ENCODE measurements at regions not wholly inside any gene's neighbourhood (a gene's known extent, or its start where the extent isn't known, plus 50 kb on each side); places are given as distances from the start of the nearest gene placed in this dataset.
A peak's percentile ranks its signal among the peaks of the same experiment; 100 is the strongest.
"Not testable (repeated sequence)": the region's sequence is repeated elsewhere in the genome, so short reads cannot be mapped to it uniquely, and the experiment has no call there.

DNA sequence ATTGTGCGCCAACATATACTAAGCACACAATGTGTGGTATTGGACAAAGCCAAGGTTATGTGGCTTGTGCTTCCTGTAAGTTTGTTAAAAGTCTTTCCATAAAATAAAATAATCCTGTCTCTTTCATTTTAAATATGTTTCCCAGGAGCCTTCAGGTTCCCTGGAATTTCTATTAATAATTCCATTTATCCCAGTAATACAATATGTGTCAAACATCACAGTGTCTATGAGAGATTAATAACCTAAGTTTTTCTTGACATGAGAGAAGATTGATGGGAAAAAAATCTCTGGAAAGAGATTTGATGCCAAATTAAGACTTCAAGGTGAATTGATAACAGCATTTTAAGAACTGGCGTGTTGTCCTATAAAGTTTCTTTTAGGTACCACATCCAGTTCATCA is 507.0 kb downstream of the TTLL7 start:
- DNase-seq (ENCODE audit: low read depth), result no peak
- no peak overlapping the region for H3K4me3 ChIP-seq (ENCODE audit: low read length)
- TF ChIP-seq, protein P1, sequence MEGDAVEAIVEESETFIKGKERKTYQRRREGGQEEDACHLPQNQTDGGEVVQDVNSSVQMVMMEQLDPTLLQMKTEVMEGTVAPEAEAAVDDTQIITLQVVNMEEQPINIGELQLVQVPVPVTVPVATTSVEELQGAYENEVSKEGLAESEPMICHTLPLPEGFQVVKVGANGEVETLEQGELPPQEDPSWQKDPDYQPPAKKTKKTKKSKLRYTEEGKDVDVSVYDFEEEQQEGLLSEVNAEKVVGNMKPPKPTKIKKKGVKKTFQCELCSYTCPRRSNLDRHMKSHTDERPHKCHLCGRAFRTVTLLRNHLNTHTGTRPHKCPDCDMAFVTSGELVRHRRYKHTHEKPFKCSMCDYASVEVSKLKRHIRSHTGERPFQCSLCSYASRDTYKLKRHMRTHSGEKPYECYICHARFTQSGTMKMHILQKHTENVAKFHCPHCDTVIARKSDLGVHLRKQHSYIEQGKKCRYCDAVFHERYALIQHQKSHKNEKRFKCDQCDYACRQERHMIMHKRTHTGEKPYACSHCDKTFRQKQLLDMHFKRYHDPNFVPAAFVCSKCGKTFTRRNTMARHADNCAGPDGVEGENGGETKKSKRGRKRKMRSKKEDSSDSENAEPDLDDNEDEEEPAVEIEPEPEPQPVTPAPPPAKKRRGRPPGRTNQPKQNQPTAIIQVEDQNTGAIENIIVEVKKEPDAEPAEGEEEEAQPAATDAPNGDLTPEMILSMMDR (IDR thresholded peaks at IDR 0.05; ENCODE audit: insufficient read depth, low read depth, low read length, missing control alignments), result no peak

DNA sequence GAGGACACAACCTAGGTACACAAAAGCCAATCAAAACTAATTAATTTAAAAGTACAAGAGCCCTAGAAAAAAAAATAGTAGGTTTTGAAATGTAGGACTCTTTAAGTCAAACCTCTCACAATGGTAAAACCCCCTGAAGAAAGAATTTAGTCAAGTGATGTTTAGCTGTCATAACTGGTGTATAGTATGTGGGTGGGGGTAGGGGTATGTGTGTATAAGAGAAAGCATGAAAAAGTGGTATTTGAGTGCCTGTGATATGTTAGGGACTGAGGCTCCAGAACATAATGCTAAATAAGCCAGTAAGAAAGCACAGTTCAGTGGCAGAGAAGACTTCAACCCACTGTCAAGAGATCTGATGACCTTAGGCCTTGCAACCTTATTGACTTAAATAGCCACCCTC is 507.9 kb downstream of the TTLL7 start:
- TF ChIP-seq, protein P1 (IDR thresholded peaks at IDR 0.05; ENCODE audit: insufficient read depth, low read depth, low read length, missing control alignments), result no peak
- no peak overlapping the region for H3K4me3 ChIP-seq (ENCODE audit: low read length)
- no peak for DNase-seq (ENCODE audit: low read depth)

DNA sequence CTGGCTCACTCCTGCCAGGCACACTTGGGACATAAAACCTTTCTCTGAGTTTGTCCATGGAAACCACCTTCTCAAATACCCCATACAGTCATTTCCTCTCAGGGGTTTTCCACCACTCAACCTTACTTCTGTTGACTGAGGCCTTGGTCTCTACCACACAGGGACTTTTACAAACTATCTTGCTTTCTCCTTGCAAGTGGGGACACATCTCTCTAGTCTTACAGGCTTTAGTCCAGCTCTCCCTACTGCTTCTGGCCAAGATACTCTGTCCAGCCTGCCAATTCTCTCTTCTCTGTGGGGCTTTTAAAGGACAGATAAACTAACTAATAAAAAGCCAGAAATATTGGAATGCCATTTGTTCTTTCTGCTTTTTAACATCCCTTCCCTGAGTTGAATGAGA is 510.8 kb downstream of the TTLL7 start:
- H3K4me3 ChIP-seq (ENCODE audit: low read length), result not testable (repeated sequence)
- DNase-seq (ENCODE audit: low read depth), result peak; percentile 8

DNA sequence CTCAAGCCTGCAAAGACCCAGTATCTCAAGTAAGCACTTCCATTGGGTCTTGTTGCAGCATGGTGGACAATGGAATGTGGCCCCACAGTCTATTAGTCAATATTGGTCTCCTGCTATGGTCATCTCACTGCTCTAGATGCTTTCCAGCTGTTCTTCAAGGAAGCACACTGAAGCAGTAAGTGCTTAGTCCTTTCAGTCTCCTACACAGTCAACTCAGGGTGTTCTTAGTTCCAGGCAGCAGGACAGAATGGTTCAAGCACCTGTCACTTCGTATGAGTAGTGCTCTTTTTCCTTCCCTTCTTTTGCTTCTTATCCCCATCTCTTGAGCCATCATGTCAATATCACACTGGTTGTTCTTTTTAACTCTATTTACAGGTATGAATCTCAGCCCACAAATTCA is 511.5 kb downstream of the TTLL7 start:
- not testable (repeated sequence) for DNase-seq (ENCODE audit: low read depth); H3K4me3 ChIP-seq (ENCODE audit: low read length)

DNA sequence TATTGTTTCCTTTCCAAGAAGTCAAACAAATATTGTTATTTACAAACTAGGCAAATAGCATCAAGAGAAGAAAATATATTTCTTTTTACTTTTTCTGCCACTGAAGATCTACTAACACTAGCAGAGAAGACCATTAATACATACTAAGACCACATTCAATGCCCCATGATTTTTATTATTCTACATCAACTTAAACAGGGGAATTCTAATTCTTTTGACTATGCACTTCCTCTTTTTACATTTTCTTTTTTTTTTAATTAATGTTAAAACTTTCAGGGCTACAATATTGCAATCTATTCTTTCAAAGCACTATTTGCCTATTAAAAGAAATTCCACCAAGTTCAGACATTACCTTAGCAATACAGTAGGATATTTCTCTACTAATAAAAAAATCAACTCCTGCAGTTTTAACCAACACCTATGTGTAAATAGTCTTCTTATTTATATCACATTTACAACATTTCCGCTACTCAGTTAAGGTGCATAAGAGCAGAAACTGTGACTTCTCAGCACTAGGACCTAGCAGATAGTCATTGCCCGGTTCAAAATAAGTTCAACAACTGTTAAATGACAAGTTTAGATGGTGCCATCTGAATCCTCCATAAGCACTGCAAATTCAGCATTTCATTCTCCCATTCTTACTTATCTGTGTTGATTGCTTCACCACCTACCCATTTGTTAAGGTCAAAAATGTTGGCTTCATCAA is 513.5 kb downstream of the TTLL7 start:
- not testable (repeated sequence) for H3K4me3 ChIP-seq (ENCODE audit: low read length); DNase-seq (ENCODE audit: low read depth)

DNA sequence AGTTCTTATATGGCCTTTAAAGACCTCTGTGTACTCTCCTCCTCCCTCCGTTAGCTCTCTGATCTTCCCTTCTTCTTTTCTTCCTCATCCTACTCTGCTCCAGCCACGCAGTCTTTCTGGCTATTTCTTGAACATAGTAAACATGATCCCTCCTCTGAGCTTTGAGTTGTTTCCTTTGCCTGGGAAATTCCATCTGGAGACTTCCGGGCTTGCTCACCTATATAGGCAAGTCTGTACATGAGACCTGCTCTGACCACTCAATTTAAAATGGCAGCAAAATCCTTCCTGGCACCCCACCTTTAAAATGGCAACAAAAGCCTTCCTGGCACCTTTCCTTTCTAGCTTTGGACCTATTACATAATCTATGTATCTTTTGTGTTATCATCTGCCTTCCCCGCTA is 517.6 kb downstream of the TTLL7 start:
- DNase-seq (ENCODE audit: low read depth), result not testable (repeated sequence)

DNA sequence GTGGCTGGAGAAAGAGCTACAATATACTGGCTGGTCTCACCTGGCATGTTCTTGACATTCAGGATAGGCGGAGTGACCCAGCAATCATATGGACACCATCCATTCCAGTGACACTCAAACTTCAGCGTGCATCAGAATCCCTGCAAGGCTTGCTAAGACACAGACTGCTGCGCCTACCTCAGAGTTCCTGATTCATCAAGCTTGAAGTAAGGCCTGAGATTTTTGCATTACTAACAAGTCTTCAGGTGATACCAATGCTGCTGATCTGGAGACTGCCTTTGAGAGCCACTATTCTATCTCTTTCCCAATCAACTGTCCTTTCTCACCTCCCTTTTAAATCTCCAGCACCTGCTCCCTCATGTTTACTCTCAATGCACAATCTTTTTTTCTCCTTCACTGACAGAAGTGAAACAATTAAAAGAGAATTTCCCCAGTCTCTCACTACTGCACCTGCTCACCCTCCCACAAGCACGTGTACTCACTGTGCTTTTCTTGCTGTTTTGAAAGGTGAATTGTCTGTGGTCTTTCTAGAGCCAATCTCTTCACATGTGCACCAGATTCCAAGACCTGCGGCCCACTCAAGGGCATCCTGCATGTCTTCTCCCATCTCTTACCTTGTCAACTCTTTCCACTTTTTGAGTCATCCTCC is 519.2 kb downstream of the TTLL7 start:
- H3K4me3 ChIP-seq (ENCODE audit: low read length); DNase-seq (ENCODE audit: low read depth): not testable (repeated sequence)

More for the DNA sequence above, 517.6 kb downstream of the TTLL7 start:
- not testable (repeated sequence) for H3K4me3 ChIP-seq (ENCODE audit: low read length)

DNA sequence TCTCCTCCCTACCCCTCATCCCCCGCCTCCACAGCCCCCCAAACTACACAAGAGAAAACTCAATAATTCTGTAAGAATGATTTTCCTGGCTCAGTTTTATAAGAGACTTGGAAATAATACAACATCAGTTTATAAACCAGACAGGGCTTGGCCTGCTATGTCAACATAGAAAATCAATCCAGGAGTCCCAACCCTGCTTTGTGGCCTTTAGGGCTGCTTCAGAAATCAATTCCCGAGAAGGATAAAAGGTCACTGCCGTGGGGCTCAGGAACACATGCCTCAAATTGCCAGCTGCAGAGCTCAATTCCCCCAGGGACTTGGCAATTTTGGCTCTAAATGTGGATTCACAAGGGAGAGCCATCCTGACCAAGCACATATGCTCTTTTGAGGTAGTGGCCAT is 520.8 kb downstream of the TTLL7 start:
- H3K4me3 ChIP-seq (ENCODE audit: low read length); DNase-seq (ENCODE audit: low read depth): not testable (repeated sequence)

DNA sequence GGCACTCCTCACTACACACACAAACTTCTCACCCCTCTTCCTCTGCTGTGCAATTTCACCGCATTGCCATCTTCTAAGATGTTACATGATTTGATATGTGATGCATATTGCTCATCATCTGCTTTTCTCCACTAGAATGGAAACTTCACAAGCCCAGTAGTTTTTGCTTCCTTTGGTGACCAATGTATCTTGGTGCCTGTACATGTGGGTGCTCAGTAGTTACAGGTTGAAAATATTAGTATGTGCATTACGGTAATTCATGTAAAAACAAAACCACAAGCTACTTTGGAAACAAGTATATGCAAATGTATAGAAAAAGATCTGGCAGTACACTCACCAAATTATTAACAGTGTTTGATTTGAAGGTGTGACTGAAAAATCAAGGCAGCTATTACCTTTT is 522.4 kb downstream of the TTLL7 start:
- DNase-seq (ENCODE audit: low read depth), result not testable (repeated sequence)

DNA sequence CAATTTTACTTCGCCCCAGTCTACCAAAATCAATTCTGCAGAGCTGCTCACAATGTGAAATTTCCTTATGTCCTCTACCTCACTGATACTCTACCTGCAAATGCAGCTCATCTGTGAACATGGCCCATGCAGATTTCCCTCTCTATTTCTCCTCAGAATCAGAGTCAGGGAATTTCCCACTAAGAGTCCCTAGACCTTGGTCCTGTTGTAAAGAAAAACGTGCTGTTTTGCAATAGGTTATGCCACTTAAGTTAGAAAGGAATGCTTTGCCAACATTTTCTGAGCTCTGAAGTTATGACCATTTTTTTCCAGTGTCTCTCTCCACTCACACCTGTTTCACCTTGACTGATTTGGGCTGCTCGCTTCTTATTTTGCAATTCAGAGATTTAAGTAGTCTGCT is 524.0 kb downstream of the TTLL7 start:
- H3K4me3 ChIP-seq (ENCODE audit: low read length), result not testable (repeated sequence)
- DNase-seq (ENCODE audit: low read depth), result peak; percentile 4

More for the DNA sequence above, 522.4 kb downstream of the TTLL7 start:
- not testable (repeated sequence) for H3K4me3 ChIP-seq (ENCODE audit: low read length)

DNA sequence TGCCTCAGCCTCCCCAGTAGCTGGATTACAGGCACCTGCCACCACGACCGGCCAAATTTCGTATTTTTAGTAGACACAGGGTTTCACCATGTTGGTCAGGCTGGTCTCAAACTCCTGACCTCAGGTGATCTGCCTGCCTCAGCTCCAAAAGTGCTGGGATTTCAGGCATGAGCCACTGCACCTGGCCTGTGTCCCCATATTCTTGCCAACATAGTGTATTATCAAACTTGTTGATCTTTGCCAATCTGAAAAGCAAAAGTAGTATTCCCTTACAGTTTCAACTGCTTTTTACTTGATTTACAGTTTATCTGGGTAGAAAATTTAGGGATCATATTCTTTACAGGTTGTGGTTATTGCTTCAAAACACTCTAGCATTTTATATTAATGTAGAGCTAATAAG is 524.9 kb downstream of the TTLL7 start:
- not testable (repeated sequence) for H3K4me3 ChIP-seq (ENCODE audit: low read length); DNase-seq (ENCODE audit: low read depth)

DNA sequence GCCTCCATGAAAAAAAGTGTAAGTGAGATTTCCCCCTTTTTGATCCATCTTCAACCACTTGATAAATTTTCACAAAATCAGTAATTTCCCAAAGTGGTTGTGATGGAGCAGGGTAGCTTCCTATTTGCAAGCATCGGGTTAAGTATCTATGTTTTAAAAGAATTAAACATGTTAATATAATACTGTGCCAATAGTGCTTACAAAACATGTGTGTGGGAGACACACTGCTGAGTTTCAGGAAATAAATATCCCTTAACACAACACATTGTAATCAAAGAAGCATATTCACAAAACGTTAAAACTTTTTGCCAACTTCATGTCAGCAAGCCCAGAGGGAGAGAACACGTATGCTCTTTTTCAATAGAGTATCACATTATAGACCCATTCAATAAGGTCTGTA is 526.9 kb downstream of the TTLL7 start:
- H3K4me3 ChIP-seq (ENCODE audit: low read length); DNase-seq (ENCODE audit: low read depth): not testable (repeated sequence)

DNA sequence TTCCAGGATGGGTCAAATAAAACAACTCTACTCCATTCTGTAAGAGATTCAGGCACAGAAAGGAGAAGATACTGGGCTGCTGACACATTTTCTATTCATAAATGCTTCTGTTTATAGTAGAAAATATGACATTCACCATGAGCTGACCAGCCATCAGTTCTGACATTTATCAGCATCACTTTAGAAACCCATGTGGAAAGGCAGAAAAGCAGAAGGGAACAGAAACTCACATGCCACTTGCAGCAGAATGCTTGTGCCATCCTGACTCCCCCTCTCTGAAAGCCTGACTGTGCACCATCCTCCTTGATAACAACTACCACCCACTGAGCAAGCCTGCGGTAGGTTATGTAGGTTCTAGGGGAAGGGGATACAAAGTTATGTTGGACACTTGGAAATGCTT is 527.7 kb downstream of the TTLL7 start:
- DNase-seq (ENCODE audit: low read depth); H3K4me3 ChIP-seq (ENCODE audit: low read length): not testable (repeated sequence)
